ENCODE measurements at regions not wholly inside any gene's neighbourhood (a gene's known extent, or its start where the extent isn't known, plus 50 kb on each side); places are given as distances from the start of the nearest gene placed in this dataset.
"Not testable (repeated sequence)": the region's sequence is repeated elsewhere in the genome, so short reads cannot be mapped to it uniquely, and the experiment has no call there.

- DNase-seq (ENCODE audit: low read depth in 2 of 2), result no peak
Observed at GRCh38 chr13:83121896-83122295, 760.4 kb downstream of the SLITRK1 start.

GRCh38 chr13:83117046-83117445 is 765.2 kb downstream of the SLITRK1 start:
- DNase-seq (ENCODE audit: low read depth in 2 of 2), result no peak

GRCh38 chr13:83101574-83102247 is 780.6 kb downstream of the SLITRK1 start:
- not testable (repeated sequence) for DNase-seq (ENCODE audit: low read depth in 2 of 2)

- DNase-seq (ENCODE audit: low read depth in 2 of 2), result no peak
Observed at GRCh38 chr13:83100237-83100636, 782.0 kb downstream of the SLITRK1 start.

GRCh38 chr13:83088858-83089257 is 793.4 kb downstream of the SLITRK1 start:
- DNase-seq (ENCODE audit: low read depth in 2 of 2), result no peak

GRCh38 chr13:83086948-83087347 is 795.3 kb downstream of the SLITRK1 start:
- DNase-seq (ENCODE audit: low read depth in 2 of 2), result no peak

GRCh38 chr13:83086088-83086487 is 796.2 kb downstream of the SLITRK1 start:
- no peak for DNase-seq (ENCODE audit: low read depth in 2 of 2)

- no peak for DNase-seq (ENCODE audit: low read depth in 2 of 2)
Observed at GRCh38 chr13:83085186-83085900, 796.9 kb downstream of the SLITRK1 start.

- no peak for DNase-seq (ENCODE audit: low read depth in 2 of 2)
Observed at GRCh38 chr13:83077499-83077898, 804.8 kb downstream of the SLITRK1 start.

GRCh38 chr13:83073930-83074329 is 808.3 kb downstream of the SLITRK1 start:
- not testable (repeated sequence) for DNase-seq (ENCODE audit: low read depth in 2 of 2)

- no peak for DNase-seq (ENCODE audit: low read depth in 2 of 2)
Observed at GRCh38 chr13:83065108-83065507, 817.2 kb downstream of the SLITRK1 start.

- no peak for DNase-seq (ENCODE audit: low read depth in 2 of 2)
Observed at GRCh38 chr13:83057119-83057518, 825.2 kb downstream of the SLITRK1 start.

GRCh38 chr13:83056269-83056668 is 826.0 kb downstream of the SLITRK1 start:
- no peak for DNase-seq (ENCODE audit: low read depth in 2 of 2)

GRCh38 chr13:83048419-83048818 is 833.9 kb downstream of the SLITRK1 start:
- DNase-seq (ENCODE audit: low read depth in 2 of 2), result no peak

- DNase-seq (ENCODE audit: low read depth in 2 of 2), result no peak
Observed at GRCh38 chr13:83024955-83025594, 857.2 kb downstream of the SLITRK1 start.

GRCh38 chr13:83024232-83024631 is 858.0 kb downstream of the SLITRK1 start:
- DNase-seq (ENCODE audit: low read depth in 2 of 2), result no peak

- no peak for DNase-seq (ENCODE audit: low read depth in 2 of 2)
Observed at GRCh38 chr13:83019986-83020385, 862.3 kb downstream of the SLITRK1 start.

GRCh38 chr13:83009987-83010386 is 872.3 kb downstream of the SLITRK1 start:
- DNase-seq (ENCODE audit: low read depth in 2 of 2), result no peak

GRCh38 chr13:83008212-83008929 is 873.9 kb downstream of the SLITRK1 start:
- DNase-seq (ENCODE audit: low read depth in 2 of 2), result no peak

- DNase-seq (ENCODE audit: low read depth in 2 of 2), result no peak
Observed at GRCh38 chr13:83007226-83007625, 875.0 kb downstream of the SLITRK1 start.

GRCh38 chr13:83003185-83003584 is 879.1 kb downstream of the SLITRK1 start:
- DNase-seq (ENCODE audit: low read depth in 2 of 2), result no peak

- no peak for DNase-seq (ENCODE audit: low read depth in 2 of 2)
Observed at GRCh38 chr13:82993417-82993816, 888.9 kb downstream of the SLITRK1 start.
